GM23338 (cell line): ENCODE measurements at regions not wholly inside any gene's neighbourhood (a gene's known extent, or its start where the extent isn't known, plus 50 kb on each side); places are given as distances from the start of the nearest gene placed in this dataset.
"Not testable (repeated sequence)": the region's sequence is repeated elsewhere in the genome, so short reads cannot be mapped to it uniquely, and the experiment has no call there.

Experiments
- ATAC-seq: fragments of 200-7000 bp; cut with Tn5 transposase; 3 replicates; pipeline ENCODE4 v1.9.1; 2020
- DNase-seq: peaks from one replicate; pipeline ENCODE4 v3.0.0-alpha.2; 2015; ENCODE audit warnings: low spot score
- H2AFZ ChIP-seq: fragments of 200-600 bp; sonication (generic); 2 replicates; pipeline ENCODE4 v1.8.0; 2016; ENCODE audit warnings: antibody characterized with exemption, mild to moderate bottlenecking, moderate library complexity
- H3F3A ChIP-seq: fragments of 200-600 bp; sonication (generic); replicated peaks from 2 replicates; pipeline ENCODE4 v1.8.0; 2017; ENCODE audit warnings: antibody characterized with exemption, mixed run types, low read depth
- H3K27ac ChIP-seq: fragments of 200-600 bp; sonication (generic); 2 replicates; pipeline ENCODE4 v1.6.1; 2016; ENCODE audit warnings: low read depth
- H3K27me3 ChIP-seq: fragments of 200-600 bp; sonication (generic); 2 replicates; pipeline ENCODE4 v1.8.0; 2016; ENCODE audit warnings: mild to moderate bottlenecking, mixed run types, moderate library complexity; ENCODE audit not compliant: insufficient read depth
- H3K36me3 ChIP-seq: fragments of 200-600 bp; sonication (generic); 2 replicates; pipeline ENCODE4 v1.8.0; 2016; ENCODE audit warnings: mild to moderate bottlenecking; ENCODE audit not compliant: insufficient read depth
- H3K4me1 ChIP-seq: fragments of 200-600 bp; sonication (generic); 2 replicates; pipeline ENCODE4 v1.8.0; 2016; ENCODE audit warnings: mild to moderate bottlenecking, moderate library complexity; ENCODE audit not compliant: insufficient read depth
- H3K4me2 ChIP-seq: fragments of 200-600 bp; sonication (generic); 2 replicates; pipeline ENCODE4 v1.7.1; 2017; ENCODE audit warnings: mixed run types
- H3K4me3 ChIP-seq: fragments of 200-600 bp; sonication (generic); 2 replicates; pipeline ENCODE4 v1.6.1; 2016; ENCODE audit warnings: mixed run types
- H3K79me2 ChIP-seq: fragments of 200-600 bp; sonication (generic); replicated peaks from 2 replicates; pipeline ENCODE4 v1.8.0; 2017; ENCODE audit warnings: mild to moderate bottlenecking; ENCODE audit not compliant: insufficient read depth
- H3K9me2 ChIP-seq: fragments of 200-600 bp; sonication (generic); 2 replicates; pipeline ENCODE4 v1.8.0; 2017; ENCODE audit not compliant: insufficient read depth
- H4K20me1 ChIP-seq: fragments of 200-600 bp; sonication (generic); replicated peaks from 2 replicates; pipeline ENCODE4 v1.8.0; 2017; ENCODE audit warnings: mild to moderate bottlenecking; ENCODE audit not compliant: insufficient read depth
- H3K27ac Mint-ChIP-seq: 2 replicates; pipeline ENCODE4 v1.8.0; 2020; ENCODE audit warnings: inconsistent platforms, mild to moderate bottlenecking, moderate library complexity, mixed read lengths
- H3K27me3 Mint-ChIP-seq: 3 replicates; pipeline ENCODE4 v1.8.0; 2022; ENCODE audit warnings: low read depth, mild to moderate bottlenecking, moderate library complexity, mixed read lengths, inconsistent platforms; ENCODE audit not compliant: insufficient read depth, poor library complexity
- H3K36me3 Mint-ChIP-seq: 3 replicates; pipeline ENCODE4 v1.8.0; 2021; ENCODE audit warnings: low read depth, mild to moderate bottlenecking, inconsistent platforms, moderate library complexity, mixed read lengths
- H3K4me1 Mint-ChIP-seq: 3 replicates; pipeline ENCODE4 v1.8.0; 2020; ENCODE audit warnings: mild to moderate bottlenecking, inconsistent platforms, mixed read lengths
- H3K4me3 Mint-ChIP-seq: 3 replicates; pipeline ENCODE4 v1.8.0; 2021; ENCODE audit warnings: moderate library complexity, mild to moderate bottlenecking, inconsistent platforms, mixed read lengths
- H3K9me3 Mint-ChIP-seq: 3 replicates; pipeline ENCODE4 v1.8.0; 2020; ENCODE audit warnings: moderate library complexity, mild to moderate bottlenecking, inconsistent platforms, mixed read lengths

GRCh38 chr16:33978784-33979183 is 519.4 kb downstream of the TP53TG3F start:
- H3K36me3 ChIP-seq, H3K4me3 Mint-ChIP-seq, H3K4me1 Mint-ChIP-seq, H3F3A ChIP-seq, H3K9me3 Mint-ChIP-seq, H3K27me3 ChIP-seq, H4K20me1 ChIP-seq, H3K27ac Mint-ChIP-seq, H3K27me3 Mint-ChIP-seq, H3K4me1 ChIP-seq, H3K27ac ChIP-seq, ATAC-seq, H3K9me2 ChIP-seq, DNase-seq, H2AFZ ChIP-seq, H3K4me3 ChIP-seq, H3K4me2 ChIP-seq, H3K36me3 Mint-ChIP-seq, H3K79me2 ChIP-seq: not testable (repeated sequence)

GRCh38 chr16:33979613-33980012 is 520.2 kb downstream of the TP53TG3F start:
- not testable (repeated sequence) for H2AFZ ChIP-seq, H3K36me3 ChIP-seq, DNase-seq, H3K4me2 ChIP-seq, H3K27me3 ChIP-seq, H3K27ac ChIP-seq, H3K4me1 ChIP-seq, H3K9me3 Mint-ChIP-seq, H3K4me1 Mint-ChIP-seq, H3F3A ChIP-seq, H3K27ac Mint-ChIP-seq, ATAC-seq, H3K4me3 Mint-ChIP-seq, H3K27me3 Mint-ChIP-seq, H3K36me3 Mint-ChIP-seq, H3K9me2 ChIP-seq, H3K79me2 ChIP-seq, H4K20me1 ChIP-seq, H3K4me3 ChIP-seq

- not testable (repeated sequence) for DNase-seq, H3K36me3 Mint-ChIP-seq, H3K9me2 ChIP-seq, H3K79me2 ChIP-seq, H3K4me1 ChIP-seq, H3K4me2 ChIP-seq, H4K20me1 ChIP-seq, H3K36me3 ChIP-seq, H3K4me3 Mint-ChIP-seq, H3K4me1 Mint-ChIP-seq, H3K27ac Mint-ChIP-seq, H3K9me3 Mint-ChIP-seq, ATAC-seq, H2AFZ ChIP-seq, H3F3A ChIP-seq, H3K27ac ChIP-seq, H3K27me3 Mint-ChIP-seq, H3K4me3 ChIP-seq, H3K27me3 ChIP-seq
Measured at GRCh38 chr16:33980736-33981135, 521.3 kb downstream of the TP53TG3F start.

GRCh38 chr16:33984428-33984827 is 525.0 kb downstream of the TP53TG3F start:
- H3K36me3 Mint-ChIP-seq, H3K27ac Mint-ChIP-seq: not testable (repeated sequence)

GRCh38 chr16:33986521-33986920 is 527.1 kb downstream of the TP53TG3F start:
- not testable (repeated sequence) for H3K9me2 ChIP-seq, DNase-seq, H3K27ac ChIP-seq, H3K27me3 ChIP-seq, H3K36me3 Mint-ChIP-seq, H3K27ac Mint-ChIP-seq, H3K4me1 Mint-ChIP-seq, H4K20me1 ChIP-seq, H3K9me3 Mint-ChIP-seq, H3K27me3 Mint-ChIP-seq, H3K4me2 ChIP-seq, H3K4me3 Mint-ChIP-seq, H2AFZ ChIP-seq, H3F3A ChIP-seq, H3K4me3 ChIP-seq, H3K4me1 ChIP-seq, ATAC-seq, H3K79me2 ChIP-seq, H3K36me3 ChIP-seq

More at GRCh38 chr16:33984428-33984827, 525.0 kb downstream of the TP53TG3F start:
- not testable (repeated sequence) for H3K9me3 Mint-ChIP-seq, H3K4me3 Mint-ChIP-seq, ATAC-seq, H4K20me1 ChIP-seq, H3K4me1 ChIP-seq, H3K4me2 ChIP-seq, H3K27me3 Mint-ChIP-seq, H3K4me1 Mint-ChIP-seq, H3K36me3 ChIP-seq, H3K27me3 ChIP-seq, H2AFZ ChIP-seq, H3F3A ChIP-seq, H3K4me3 ChIP-seq, H3K9me2 ChIP-seq, H3K79me2 ChIP-seq, DNase-seq, H3K27ac ChIP-seq

- not testable (repeated sequence) for H3K27me3 Mint-ChIP-seq
Measured at GRCh38 chr16:33987348-33987963, 528.0 kb downstream of the TP53TG3F start.

GRCh38 chr16:33988012-33988411 is 528.6 kb downstream of the TP53TG3F start:
- not testable (repeated sequence) for H3F3A ChIP-seq, ATAC-seq, H2AFZ ChIP-seq, H3K4me3 Mint-ChIP-seq, H3K27ac Mint-ChIP-seq, H3K79me2 ChIP-seq, H3K27me3 ChIP-seq, H3K9me2 ChIP-seq, H3K36me3 Mint-ChIP-seq, H3K4me2 ChIP-seq, DNase-seq, H3K27ac ChIP-seq, H3K4me1 Mint-ChIP-seq, H4K20me1 ChIP-seq, H3K4me3 ChIP-seq, H3K27me3 Mint-ChIP-seq, H3K36me3 ChIP-seq, H3K4me1 ChIP-seq
- peaks cover 14% of the 10 kb centered on the region for H3K9me3 Mint-ChIP-seq

More at GRCh38 chr16:33987348-33987963, 528.0 kb downstream of the TP53TG3F start:
- not testable (repeated sequence) for H3K27ac ChIP-seq, H3K36me3 ChIP-seq, H3K36me3 Mint-ChIP-seq, H3K9me2 ChIP-seq, H3K27ac Mint-ChIP-seq, H2AFZ ChIP-seq, ATAC-seq, H3K4me2 ChIP-seq, H3K4me1 ChIP-seq, H3F3A ChIP-seq, H3K9me3 Mint-ChIP-seq, H3K27me3 ChIP-seq, H3K4me3 Mint-ChIP-seq, H3K4me1 Mint-ChIP-seq, DNase-seq, H3K4me3 ChIP-seq, H3K79me2 ChIP-seq, H4K20me1 ChIP-seq
